ENCODE measurements at regions not wholly inside any gene's neighbourhood (a gene's known extent, or its start where the extent isn't known, plus 50 kb on each side); places are given as distances from the start of the nearest gene placed in this dataset.
A peak's percentile ranks its signal among the peaks of the same experiment; 100 is the strongest.

DNA sequence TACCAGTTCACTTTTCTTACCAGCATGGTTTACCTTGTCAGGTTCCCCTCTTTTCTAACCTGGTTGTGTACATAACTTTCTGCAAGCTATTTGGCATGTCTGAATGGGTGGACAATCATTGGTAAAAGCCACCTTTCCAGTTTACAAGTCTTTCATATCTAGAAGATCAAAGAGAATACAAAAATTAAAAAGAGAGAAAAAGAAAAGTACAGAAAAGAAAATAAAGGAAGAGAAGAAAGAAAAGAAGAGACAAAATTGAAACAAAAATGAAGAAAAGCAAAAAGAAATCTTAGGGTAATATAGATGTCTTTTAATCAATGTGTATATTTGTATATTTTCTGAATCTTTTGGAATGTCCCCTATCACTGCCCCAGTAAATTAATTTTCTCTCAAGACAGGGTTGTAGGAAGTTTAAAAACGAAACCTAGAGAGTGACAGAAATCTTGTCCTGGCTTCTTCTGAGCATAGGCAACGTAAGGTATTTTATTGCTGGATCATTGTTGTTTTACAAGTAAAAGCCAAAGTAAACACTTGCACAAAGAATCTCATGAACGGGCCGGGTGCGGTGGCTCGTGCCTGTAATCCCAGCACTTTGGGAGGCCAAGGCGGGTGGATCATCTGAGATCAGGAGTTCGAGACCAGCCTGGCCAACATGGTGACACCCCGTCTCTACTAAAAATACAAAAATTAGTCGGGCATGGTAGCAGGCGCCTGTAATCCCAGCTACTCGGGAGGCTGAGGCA lies 98.7 kb upstream of the IFNE start:
- no peaks in the 10 kb centered on the region for H3K9me2 ChIP-seq (replicated peaks; ENCODE audit: low read length)
- BruUV-seq (replicated peaks), result TSS peak; percentile 57
- peaks cover 71% of the 10 kb centered on the region for H3K79me2 ChIP-seq (ENCODE audit: low read length)
- H3K4me1 ChIP-seq (ENCODE audit: insufficient read depth, low read length), result peaks cover 64% of the 10 kb centered on the region
- no peaks in the 10 kb centered on the region for H3K27me3 ChIP-seq (ENCODE audit: low read length)
- no peaks in the 10 kb centered on the region for H3K9me3 ChIP-seq (ENCODE audit: low read length)
- ChIA-PET CTCF (no interaction called here), POLR2A (ENCODE audit: unreplicated experiment) (no interaction called here)
- peak; percentile 77 for DNase-seq
- intact Hi-C loops (cut with micrococcal nuclease), result no loop called here
- H3F3A ChIP-seq (ENCODE audit: low read length, unreplicated experiment), result peaks cover 10% of the 10 kb centered on the region
- H3K36me3 ChIP-seq (ENCODE audit: low read depth, low read length), result no peaks in the 10 kb centered on the region
- no peaks in the 10 kb centered on the region for H4K20me1 ChIP-seq (ENCODE audit: low read length)
- ATAC-seq, result peak; percentile 35
- H3K4me2 ChIP-seq (ENCODE audit: low read length), result peak overlapping the region; percentile 82
- TF ChIP-seq EZH2phosphoT487 (IDR thresholded peaks at IDR 0.05; ENCODE audit: borderline replicate concordance, low read length), result no peak
- TF ChIP-seq, protein P1, sequence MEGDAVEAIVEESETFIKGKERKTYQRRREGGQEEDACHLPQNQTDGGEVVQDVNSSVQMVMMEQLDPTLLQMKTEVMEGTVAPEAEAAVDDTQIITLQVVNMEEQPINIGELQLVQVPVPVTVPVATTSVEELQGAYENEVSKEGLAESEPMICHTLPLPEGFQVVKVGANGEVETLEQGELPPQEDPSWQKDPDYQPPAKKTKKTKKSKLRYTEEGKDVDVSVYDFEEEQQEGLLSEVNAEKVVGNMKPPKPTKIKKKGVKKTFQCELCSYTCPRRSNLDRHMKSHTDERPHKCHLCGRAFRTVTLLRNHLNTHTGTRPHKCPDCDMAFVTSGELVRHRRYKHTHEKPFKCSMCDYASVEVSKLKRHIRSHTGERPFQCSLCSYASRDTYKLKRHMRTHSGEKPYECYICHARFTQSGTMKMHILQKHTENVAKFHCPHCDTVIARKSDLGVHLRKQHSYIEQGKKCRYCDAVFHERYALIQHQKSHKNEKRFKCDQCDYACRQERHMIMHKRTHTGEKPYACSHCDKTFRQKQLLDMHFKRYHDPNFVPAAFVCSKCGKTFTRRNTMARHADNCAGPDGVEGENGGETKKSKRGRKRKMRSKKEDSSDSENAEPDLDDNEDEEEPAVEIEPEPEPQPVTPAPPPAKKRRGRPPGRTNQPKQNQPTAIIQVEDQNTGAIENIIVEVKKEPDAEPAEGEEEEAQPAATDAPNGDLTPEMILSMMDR (conservative IDR thresholded peaks at IDR 0.05; ENCODE audit: low read depth, low read length), result no peak
- H2AFZ ChIP-seq (ENCODE audit: low read length), result peak overlapping the region; percentile 29
- H3K27ac ChIP-seq (ENCODE audit: low read length), result peak overlapping the region; percentile 83
- peak overlapping the region; percentile 69 for H3K9ac ChIP-seq (ENCODE audit: low read length)
- peak overlapping the region; percentile 60 for H3K4me3 ChIP-seq (ENCODE audit: low read length)

DNA sequence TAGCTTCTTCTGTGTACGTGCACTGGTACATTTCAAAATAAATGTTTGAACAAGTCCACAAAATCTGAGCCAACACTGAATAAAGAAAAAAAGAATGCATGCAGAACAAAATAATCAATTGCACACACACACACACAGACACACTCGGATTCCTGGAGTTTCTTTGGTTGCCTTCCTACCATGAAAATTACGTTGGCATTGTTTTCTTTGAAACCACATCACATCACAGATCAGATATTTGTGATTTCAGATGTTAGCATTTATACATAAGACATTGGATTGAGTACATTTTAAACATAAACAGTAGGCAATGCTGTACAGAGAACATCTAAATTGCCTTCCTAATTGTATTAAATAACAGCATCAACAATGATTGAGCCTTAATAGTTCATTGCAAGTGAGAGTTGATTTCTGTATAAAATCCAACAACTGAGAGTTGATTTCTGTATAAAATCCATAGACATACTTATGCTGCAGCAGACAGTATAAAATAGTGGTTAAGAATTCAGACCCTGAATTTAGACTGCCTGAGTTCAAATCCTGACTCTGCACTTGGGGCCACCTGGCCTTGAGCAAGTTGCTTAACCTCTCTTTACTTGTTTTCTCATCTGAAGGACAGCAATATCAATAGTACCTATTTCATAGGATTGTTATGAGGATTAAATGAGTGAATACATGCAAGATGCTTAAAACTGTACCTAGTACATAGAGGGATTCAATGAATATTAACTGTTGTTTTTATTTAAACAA lies 101.7 kb upstream of the IFNE start:
- Histone ChIP-seq H3K27ac (ENCODE audit: low read length) (peak overlapping the region; percentile 20; the same call in 1 of the 2 replicates), H3K9me3 (ENCODE audit: low read length) (no peaks in the 10 kb centered on the region), H3K4me3 (ENCODE audit: low read length) (no peak overlapping the region), H2AFZ (ENCODE audit: low read length) (no peak overlapping the region), H3K36me3 (ENCODE audit: low read depth, low read length) (no peaks in the 10 kb centered on the region), H3K4me1 (ENCODE audit: insufficient read depth, low read length) (peaks cover 44% of the 10 kb centered on the region), H3K79me2 (ENCODE audit: low read length) (peaks cover 80% of the 10 kb centered on the region), H3K4me2 (ENCODE audit: low read length) (peak overlapping the region; percentile 42), H3K9me2 (replicated peaks; ENCODE audit: low read length) (no peaks in the 10 kb centered on the region), H3F3A (ENCODE audit: low read length, unreplicated experiment) (no peaks in the 10 kb centered on the region), H3K9ac (ENCODE audit: low read length) (no peak overlapping the region), H4K20me1 (ENCODE audit: low read length) (no peaks in the 10 kb centered on the region), H3K27me3 (ENCODE audit: low read length) (no peaks in the 10 kb centered on the region)
- POLR2A ChIA-PET (ENCODE audit: unreplicated experiment), result interaction anchor here (0.6 kb wide), 1 partner anchor 13 kb away, joined by 5 read pairs; no protein-coding TSS in a partner anchor
- intact Hi-C loops (cut with micrococcal nuclease), result no loop called here
- no peak for ATAC-seq
- CTCF ChIA-PET, result interaction anchor here (0.7 kb wide), 1 partner anchor 94 kb away, joined by 3 read pairs; no protein-coding TSS in a partner anchor
- TF ChIP-seq EZH2phosphoT487 (IDR thresholded peaks at IDR 0.05; ENCODE audit: borderline replicate concordance, low read length) (no peak), EZH2 (IDR thresholded peaks at IDR 0.05; ENCODE audit: low read length, unreplicated experiment) (no peak)
- TF ChIP-seq, protein P1 (conservative IDR thresholded peaks at IDR 0.05; ENCODE audit: low read depth, low read length), result no peak
- DNase-seq, result no peak
- no TSS peak for BruUV-seq (replicated peaks)

DNA sequence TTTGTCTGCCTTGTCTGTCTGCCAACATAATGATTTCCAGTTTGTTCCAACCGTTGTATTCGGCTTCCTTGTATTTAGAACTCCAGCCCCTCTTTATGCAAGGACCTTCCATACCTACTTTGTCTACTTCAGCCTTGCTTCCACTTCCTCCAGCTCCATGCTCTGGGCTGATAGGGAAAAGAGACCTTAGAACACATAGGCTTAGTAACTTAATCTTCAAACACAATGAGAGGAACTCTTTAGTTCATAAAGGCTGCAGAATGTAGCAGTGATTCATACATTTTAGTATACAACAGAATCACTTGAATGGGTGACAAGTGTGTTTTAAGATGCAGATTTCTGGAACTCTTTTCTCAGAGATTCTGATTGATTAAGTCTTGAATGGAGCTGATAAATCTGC lies 102.8 kb upstream of the IFNE start:
- Histone ChIP-seq H3K36me3 (ENCODE audit: low read depth, low read length) (no peaks in the 10 kb centered on the region), H3K9me3 (ENCODE audit: low read length) (no peaks in the 10 kb centered on the region), H3K79me2 (ENCODE audit: low read length) (peaks cover 80% of the 10 kb centered on the region), H2AFZ (ENCODE audit: low read length) (no peak overlapping the region), H3K4me1 (ENCODE audit: insufficient read depth, low read length) (peaks cover 43% of the 10 kb centered on the region), H3F3A (ENCODE audit: low read length, unreplicated experiment) (no peaks in the 10 kb centered on the region), H3K9ac (ENCODE audit: low read length) (no peak overlapping the region), H3K27ac (ENCODE audit: low read length) (no peak overlapping the region), H3K9me2 (replicated peaks; ENCODE audit: low read length) (no peaks in the 10 kb centered on the region), H3K27me3 (ENCODE audit: low read length) (no peaks in the 10 kb centered on the region), H3K4me2 (ENCODE audit: low read length) (no peak overlapping the region), H4K20me1 (ENCODE audit: low read length) (no peaks in the 10 kb centered on the region), H3K4me3 (ENCODE audit: low read length) (no peak overlapping the region)
- DNase-seq (no peak), ATAC-seq (peak; percentile 14; the same call in 1 of the 2 replicates)
- BruUV-seq (replicated peaks), result no TSS peak
- ChIA-PET POLR2A (ENCODE audit: unreplicated experiment) (no interaction called here), CTCF (no interaction called here)
- intact Hi-C loops (cut with micrococcal nuclease), result no loop called here
- TF ChIP-seq EZH2 (IDR thresholded peaks at IDR 0.05; ENCODE audit: low read length, unreplicated experiment), result no peak
- TF ChIP-seq, protein P1 (conservative IDR thresholded peaks at IDR 0.05; ENCODE audit: low read depth, low read length), result no peak
- TF ChIP-seq EZH2phosphoT487 (IDR thresholded peaks at IDR 0.05; ENCODE audit: borderline replicate concordance, low read length), result no peak

Data from PC-3 (cell line).